Iris pigment epithelial cell (primary cell): ENCODE measurements at regions not wholly inside any gene's neighbourhood (a gene's known extent, or its start where the extent isn't known, plus 50 kb on each side); places are given as distances from the start of the nearest gene placed in this dataset.

ENCODE experiments used
- DNase-seq: peaks from one replicate; pipeline ENCODE4 v3.0.0-alpha.2; 2011; ENCODE audit warnings: low read depth

DNA sequence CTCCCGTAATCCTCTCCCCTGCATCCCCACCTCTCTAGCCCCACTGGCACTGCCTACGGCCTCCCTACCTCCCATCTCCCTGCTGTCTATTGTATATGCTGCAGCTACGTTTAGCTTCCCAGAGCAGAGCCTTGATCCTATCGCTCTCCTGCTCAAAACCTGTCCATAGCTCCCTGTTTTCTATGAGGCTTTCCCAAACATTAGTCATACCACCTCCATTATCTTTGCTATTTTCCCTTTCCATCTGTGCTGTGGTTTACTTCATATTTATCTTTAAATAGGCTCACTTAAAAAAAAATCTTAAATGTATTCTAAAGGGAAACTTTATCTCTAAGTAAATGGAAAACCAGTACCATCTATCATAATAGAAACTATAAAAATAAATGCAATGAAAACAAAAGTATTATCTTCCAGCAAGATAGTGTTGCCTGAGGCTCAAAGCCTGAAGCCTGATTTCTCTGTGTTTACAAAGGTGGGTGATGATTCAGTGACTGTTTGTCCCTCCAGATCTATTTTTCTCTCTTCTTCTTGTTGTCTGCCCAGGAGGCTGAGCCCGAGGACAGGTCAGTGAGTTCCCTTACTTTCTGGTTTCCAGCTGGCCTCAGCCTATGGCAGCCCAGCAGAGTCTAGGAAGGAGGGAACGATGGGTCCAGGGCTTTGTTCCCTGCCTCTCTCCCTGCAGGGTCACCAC lies 397.1 kb upstream of the CFAP20DC start:
- no peak for DNase-seq

DNA sequence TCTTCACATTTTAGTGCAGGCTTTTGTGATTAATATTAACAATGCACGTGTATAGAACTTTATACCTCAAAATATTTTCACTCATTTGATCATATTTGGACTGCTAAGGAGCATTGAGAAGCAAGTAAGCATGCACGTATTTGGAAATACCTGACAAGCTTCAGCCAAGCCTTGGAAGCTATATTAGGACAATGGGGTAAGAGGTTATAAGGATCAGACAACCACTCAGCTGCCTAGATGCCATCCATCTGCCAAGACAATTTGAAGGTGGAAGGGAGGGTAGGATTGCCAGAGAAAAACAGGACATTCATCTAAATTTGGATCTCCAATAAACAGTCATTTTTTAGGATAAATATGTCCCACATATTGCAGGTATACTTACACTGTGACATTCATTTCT lies 394.9 kb upstream of the CFAP20DC start:
- DNase-seq = no peak

- DNase-seq = no peak
Observed at GRCh38 chr3:59444294-59444671, 394.5 kb upstream of the CFAP20DC start.

- no peak for DNase-seq
Observed at GRCh38 chr3:59443618-59444293, 393.9 kb upstream of the CFAP20DC start.

DNA sequence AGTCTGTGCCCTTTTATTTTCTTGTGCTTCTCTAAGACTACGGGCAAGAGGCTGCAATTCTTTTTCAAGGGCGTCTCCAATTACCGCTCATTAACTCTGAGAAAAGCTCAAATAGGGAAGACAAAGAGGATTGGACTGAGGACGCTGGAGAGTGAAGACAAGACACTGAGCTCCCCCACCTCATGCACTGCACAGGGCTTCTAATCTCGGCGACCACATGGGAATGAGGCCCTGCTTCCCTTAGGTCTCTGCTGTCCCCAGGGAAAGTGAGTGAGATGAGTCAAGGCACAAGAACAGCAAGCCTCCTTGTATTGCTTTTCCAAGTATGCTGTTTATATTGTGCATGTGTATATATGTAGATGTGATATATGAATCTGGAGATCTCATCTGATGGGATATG lies 392.2 kb upstream of the CFAP20DC start:
- DNase-seq = no peak

- DNase-seq = no peak
Observed at GRCh38 chr3:59440285-59441028, 390.6 kb upstream of the CFAP20DC start.

- no peak for DNase-seq
Observed at GRCh38 chr3:59438492-59438891, 388.7 kb upstream of the CFAP20DC start.

- DNase-seq = no peak
Observed at GRCh38 chr3:59436164-59436958, 386.5 kb upstream of the CFAP20DC start.

DNA sequence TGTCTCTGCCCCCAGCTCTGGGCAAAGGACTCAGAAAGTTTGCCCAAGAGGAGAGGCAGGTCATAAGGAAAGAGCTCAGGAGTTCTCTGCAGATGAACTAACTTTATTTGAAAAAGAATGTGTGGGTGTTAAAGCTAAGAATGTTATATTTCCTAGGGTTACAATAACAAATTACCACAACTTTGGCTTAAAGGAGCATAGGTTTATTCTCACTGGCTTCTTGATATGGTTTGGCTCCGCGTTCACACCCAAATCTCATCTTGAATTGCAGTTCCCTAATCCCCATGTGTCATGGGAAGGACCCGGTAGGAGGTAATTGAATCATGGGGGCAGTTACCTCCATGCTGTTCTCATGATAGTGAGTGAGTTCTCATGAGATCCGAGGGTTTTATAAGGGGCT lies 383.7 kb upstream of the CFAP20DC start:
- DNase-seq = peak; percentile 71

DNA sequence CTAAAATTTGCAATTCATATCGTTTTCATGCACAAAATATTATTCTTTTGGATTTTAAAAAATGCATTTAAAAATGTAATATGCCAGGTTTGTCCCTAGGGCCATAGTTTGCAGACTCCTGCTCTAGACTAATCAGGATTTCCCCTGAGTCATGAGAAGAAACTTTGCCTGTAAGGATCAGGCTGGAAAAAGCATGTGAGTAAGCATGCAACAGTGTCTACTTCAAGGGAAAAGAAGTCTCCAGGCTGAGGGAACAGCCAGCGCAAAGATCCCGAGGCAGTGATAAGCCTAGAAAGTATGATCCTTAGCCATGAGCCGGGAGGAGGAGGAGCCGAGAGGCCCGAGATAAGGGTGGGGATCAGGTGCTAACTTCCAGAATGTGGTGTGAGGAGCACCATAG lies 382.8 kb upstream of the CFAP20DC start:
- peak; percentile 73 for DNase-seq

DNA sequence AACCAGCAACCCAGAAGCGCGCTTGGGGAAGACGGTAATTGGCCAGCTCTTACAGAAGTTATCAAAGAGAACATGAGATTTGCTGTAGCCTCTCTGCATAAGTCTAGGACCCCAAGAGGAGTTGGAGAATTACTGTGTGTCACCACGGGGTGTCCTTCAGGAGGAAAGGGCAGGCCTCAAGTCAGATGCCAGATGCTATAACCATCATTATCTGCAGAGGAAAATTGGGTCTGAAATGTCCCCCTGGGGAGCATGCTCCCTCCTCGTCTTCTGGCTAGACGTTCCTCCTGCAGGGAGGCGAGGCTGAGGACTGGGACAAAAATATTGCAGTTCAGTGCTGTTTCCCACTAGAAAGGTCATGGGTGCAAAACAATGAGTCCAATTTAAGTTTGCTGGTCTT lies 380.5 kb upstream of the CFAP20DC start:
- DNase-seq = no peak

DNA sequence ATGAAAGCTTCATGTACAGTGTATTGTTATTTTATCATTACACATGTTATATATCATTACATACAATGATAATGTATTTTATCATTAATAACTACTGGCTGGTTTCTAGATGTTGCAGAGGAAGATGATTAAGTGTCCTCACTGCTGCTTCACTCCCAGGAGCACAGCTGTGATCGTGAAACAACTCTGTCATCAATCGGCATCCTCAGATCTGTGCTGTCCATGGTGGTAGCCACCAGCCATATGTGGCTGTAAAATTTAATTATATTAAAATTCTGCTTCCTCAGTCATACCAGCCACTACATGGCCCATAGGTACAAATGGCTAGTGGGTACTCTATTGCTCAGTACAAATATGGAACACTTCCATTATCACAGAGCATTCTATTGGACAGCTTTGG lies 379.4 kb upstream of the CFAP20DC start:
- DNase-seq = no peak

DNA sequence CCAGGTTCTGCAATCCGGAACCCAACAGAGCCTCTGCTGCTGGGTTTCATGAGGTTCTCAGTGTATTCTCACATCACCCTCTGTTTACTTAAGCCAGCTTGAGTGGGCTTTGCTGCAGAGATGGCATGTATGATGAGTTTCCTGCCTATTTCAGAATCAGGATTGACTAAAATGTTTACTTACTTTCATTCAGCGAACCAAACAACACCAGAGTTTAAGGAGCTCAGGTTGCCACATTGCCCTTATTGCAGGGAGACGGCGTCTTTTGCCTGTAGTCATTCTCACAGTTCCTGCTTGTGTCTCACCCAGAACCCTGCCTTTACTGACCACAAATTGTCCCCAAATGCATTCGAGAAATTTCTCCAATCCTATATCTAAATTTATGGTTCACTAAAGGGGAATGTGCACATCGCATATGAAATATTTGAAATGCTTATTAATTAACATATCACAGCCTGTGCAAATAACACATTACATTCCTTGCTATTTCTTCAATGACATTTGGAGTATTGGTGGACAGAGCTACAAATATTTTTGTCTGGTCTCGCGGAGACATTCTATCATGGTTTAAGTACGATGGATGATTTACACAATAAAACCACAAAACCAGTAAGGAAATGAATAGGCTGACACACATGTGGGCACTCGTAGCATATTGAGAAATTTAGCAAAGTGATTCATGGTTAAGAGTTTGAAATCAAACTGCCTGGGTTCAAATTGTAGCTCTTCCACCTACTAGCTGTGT lies 377.2 kb upstream of the CFAP20DC start:
- peak; percentile 96 for DNase-seq

- peak; percentile 31 for DNase-seq
Observed at GRCh38 chr3:59425942-59426341, 376.1 kb upstream of the CFAP20DC start.

- peak; percentile 98 for DNase-seq
Observed at GRCh38 chr3:59425371-59425770, 375.5 kb upstream of the CFAP20DC start.

- DNase-seq = peak; percentile 98
Observed at GRCh38 chr3:59424268-59425010, 374.6 kb upstream of the CFAP20DC start.

DNA sequence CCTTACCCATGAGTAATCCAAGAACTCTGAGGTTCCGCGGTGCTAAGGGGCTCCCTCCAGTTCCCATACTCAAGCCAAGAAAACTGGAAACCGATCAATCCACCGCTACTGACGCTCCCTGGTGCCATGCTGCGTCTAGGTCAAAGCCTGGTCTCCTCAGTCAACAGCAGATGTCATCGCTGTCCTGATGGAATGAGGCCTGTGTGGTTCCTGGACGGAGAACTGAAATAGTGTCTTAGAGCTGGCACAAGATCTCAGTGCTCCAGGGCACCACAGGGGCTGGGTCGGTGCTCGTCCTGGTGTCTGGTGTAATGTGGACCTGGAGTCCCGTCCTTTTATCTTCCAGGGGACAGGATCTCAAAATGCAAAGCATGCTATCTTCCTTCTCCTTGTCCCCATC lies 373.9 kb upstream of the CFAP20DC start:
- DNase-seq = no peak

DNA sequence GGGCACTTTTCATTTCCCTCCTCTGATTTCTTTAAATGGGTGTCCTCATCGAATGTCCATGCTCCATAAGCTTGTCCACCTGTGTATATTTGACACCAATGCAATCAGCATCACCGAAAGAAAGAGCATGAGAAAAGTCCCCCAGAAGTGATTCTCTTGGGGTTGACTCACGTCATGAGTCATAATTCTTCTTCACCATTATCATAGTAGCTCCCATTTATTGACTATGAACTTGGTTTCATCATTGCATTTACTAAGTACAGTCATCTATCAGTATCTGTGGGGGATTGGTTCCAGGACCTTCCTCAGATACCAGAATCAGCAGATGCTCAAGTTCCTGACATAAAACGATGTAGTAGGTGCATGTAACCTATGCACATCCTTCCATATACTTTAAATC lies 372.5 kb upstream of the CFAP20DC start:
- DNase-seq = peak; percentile 92

DNA sequence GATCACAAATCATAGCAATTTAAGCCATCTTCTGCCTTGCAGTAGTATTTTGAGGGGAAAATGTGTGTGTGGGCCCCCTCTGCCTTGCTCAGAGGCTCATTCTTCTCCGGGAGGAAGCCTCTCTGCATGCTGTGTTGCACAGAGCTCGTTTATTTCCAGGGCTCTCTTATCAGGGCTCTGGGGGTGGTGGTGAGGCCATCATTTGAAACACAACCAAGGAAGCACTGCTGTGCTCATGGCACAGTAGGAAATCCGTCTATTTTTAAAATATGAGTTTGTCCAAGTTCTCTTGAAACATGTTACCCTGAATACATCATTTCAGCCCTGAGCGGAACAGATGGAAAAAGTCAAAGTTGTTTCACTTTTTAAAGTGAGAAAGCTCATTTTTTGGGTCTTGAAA lies 369.0 kb upstream of the CFAP20DC start:
- no peak for DNase-seq

DNA sequence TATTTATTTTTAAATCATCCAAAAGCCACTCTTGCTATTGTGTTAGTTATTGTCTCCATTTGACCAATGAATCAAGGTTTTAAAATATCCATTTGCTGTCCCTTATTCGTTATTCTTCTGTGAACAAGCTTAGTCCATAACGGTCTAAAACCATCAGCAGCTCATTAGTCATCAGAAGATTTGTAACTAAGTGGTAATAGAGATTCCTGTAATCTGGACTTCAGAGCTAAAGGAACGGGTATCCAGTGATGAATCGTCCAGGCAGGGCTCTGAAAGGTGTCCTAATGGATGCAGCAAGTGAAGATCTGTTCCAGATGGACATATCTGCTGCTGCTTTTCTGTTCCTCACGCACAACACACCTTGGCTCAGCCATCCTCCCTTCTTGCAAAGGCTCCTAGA lies 362.7 kb upstream of the CFAP20DC start:
- no peak for DNase-seq

- peak; percentile 49 for DNase-seq
Observed at GRCh38 chr3:59411694-59412093, 361.9 kb upstream of the CFAP20DC start.
